ENCODE measurements at regions not wholly inside any gene's neighbourhood (a gene's known extent, or its start where the extent isn't known, plus 50 kb on each side); places are given as distances from the start of the nearest gene placed in this dataset.
A peak's percentile ranks its signal among the peaks of the same experiment; 100 is the strongest.

- H3K27me3 Mint-ChIP-seq (ENCODE audit: insufficient read depth, low read depth) = peaks cover 5% of the 10 kb centered on the region
- no peak overlapping the region for H2AFZ ChIP-seq (replicated peaks)
- no peaks in the 10 kb centered on the region for H4K20me1 ChIP-seq (ENCODE audit: low read depth)
- H3K4me2 ChIP-seq = no peak overlapping the region
- peaks cover 9% of the 10 kb centered on the region for H3F3A ChIP-seq (ENCODE audit: low read depth)
- DNase-seq (ENCODE audit: low spot score) = no peak
- H3K9ac ChIP-seq = no peak overlapping the region
- no peaks in the 10 kb centered on the region for H3K9me3 ChIP-seq (ENCODE audit: low read depth)
- H3K27me3 ChIP-seq = no peaks in the 10 kb centered on the region
- H3K79me2 ChIP-seq (ENCODE audit: low read depth) = no peaks in the 10 kb centered on the region
- H3K36me3 ChIP-seq = no peaks in the 10 kb centered on the region
- TF ChIP-seq EZH2phosphoT487 (IDR thresholded peaks at IDR 0.05) (no peak), EZH2 (IDR thresholded peaks at IDR 0.05) (no peak)
- TF ChIP-seq, protein P1, sequence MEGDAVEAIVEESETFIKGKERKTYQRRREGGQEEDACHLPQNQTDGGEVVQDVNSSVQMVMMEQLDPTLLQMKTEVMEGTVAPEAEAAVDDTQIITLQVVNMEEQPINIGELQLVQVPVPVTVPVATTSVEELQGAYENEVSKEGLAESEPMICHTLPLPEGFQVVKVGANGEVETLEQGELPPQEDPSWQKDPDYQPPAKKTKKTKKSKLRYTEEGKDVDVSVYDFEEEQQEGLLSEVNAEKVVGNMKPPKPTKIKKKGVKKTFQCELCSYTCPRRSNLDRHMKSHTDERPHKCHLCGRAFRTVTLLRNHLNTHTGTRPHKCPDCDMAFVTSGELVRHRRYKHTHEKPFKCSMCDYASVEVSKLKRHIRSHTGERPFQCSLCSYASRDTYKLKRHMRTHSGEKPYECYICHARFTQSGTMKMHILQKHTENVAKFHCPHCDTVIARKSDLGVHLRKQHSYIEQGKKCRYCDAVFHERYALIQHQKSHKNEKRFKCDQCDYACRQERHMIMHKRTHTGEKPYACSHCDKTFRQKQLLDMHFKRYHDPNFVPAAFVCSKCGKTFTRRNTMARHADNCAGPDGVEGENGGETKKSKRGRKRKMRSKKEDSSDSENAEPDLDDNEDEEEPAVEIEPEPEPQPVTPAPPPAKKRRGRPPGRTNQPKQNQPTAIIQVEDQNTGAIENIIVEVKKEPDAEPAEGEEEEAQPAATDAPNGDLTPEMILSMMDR (IDR thresholded peaks at IDR 0.05) = no peak
- peaks cover 54% of the 10 kb centered on the region for H3K4me1 Mint-ChIP-seq
- no peak overlapping the region for H3K4me3 ChIP-seq
- no peaks in the 10 kb centered on the region for H3K9me3 Mint-ChIP-seq
- no peak overlapping the region for H3K27ac Mint-ChIP-seq
- H3K4me1 ChIP-seq = peaks cover 25% of the 10 kb centered on the region
- no peaks in the 10 kb centered on the region for H3K36me3 Mint-ChIP-seq
- no peak overlapping the region for H3K4me3 Mint-ChIP-seq
- H3K27ac ChIP-seq = no peak overlapping the region
Observed at GRCh38 chr17:73826872-73827228, 182.6 kb upstream of the SDK2 start.

- Histone ChIP-seq H4K20me1 (ENCODE audit: low read depth) (no peaks in the 10 kb centered on the region), H3K27me3 (no peaks in the 10 kb centered on the region), H3K9me3 (ENCODE audit: low read depth) (no peaks in the 10 kb centered on the region), H3K27ac (no peak overlapping the region), H2AFZ (replicated peaks) (peak overlapping the region; percentile 66), H3K4me2 (no peak overlapping the region), H3F3A (ENCODE audit: low read depth) (peaks cover 4% of the 10 kb centered on the region), H3K79me2 (ENCODE audit: low read depth) (no peaks in the 10 kb centered on the region), H3K4me3 (no peak overlapping the region), H3K9ac (no peak overlapping the region), H3K36me3 (no peaks in the 10 kb centered on the region), H3K4me1 (peaks cover 18% of the 10 kb centered on the region)
- DNase-seq (ENCODE audit: low spot score) = no peak
- H3K4me1 Mint-ChIP-seq = peaks cover 46% of the 10 kb centered on the region
- peak overlapping the region; percentile 17 for H3K27ac Mint-ChIP-seq
- H3K4me3 Mint-ChIP-seq = no peak overlapping the region
- H3K36me3 Mint-ChIP-seq = no peaks in the 10 kb centered on the region
- TF ChIP-seq EZH2 (IDR thresholded peaks at IDR 0.05) (no peak), EZH2phosphoT487 (IDR thresholded peaks at IDR 0.05) (no peak)
- TF ChIP-seq, protein P1 (IDR thresholded peaks at IDR 0.05) = no peak
- H3K27me3 Mint-ChIP-seq (ENCODE audit: insufficient read depth, low read depth) = peaks cover 5% of the 10 kb centered on the region
- no peaks in the 10 kb centered on the region for H3K9me3 Mint-ChIP-seq
Observed at GRCh38 chr17:73827627-73828291, 183.5 kb upstream of the SDK2 start.

- Histone ChIP-seq H3K27me3 (no peaks in the 10 kb centered on the region), H3K9ac (no peak overlapping the region), H2AFZ (replicated peaks) (peak overlapping the region; percentile 50), H3K36me3 (no peaks in the 10 kb centered on the region), H3K4me1 (peaks cover 7% of the 10 kb centered on the region), H3K9me3 (ENCODE audit: low read depth) (no peaks in the 10 kb centered on the region), H3K4me2 (no peak overlapping the region), H3K4me3 (no peak overlapping the region), H4K20me1 (ENCODE audit: low read depth) (no peaks in the 10 kb centered on the region), H3K27ac (no peak overlapping the region), H3F3A (ENCODE audit: low read depth) (peaks cover 4% of the 10 kb centered on the region), H3K79me2 (ENCODE audit: low read depth) (no peaks in the 10 kb centered on the region)
- DNase-seq (ENCODE audit: low spot score) = peak; percentile 6
- Mint-ChIP-seq H3K4me1 (peaks cover 36% of the 10 kb centered on the region), H3K27ac (peak overlapping the region; percentile 57), H3K36me3 (no peaks in the 10 kb centered on the region), H3K27me3 (ENCODE audit: insufficient read depth, low read depth) (peaks cover 4% of the 10 kb centered on the region), H3K4me3 (no peak overlapping the region), H3K9me3 (no peaks in the 10 kb centered on the region)
- TF ChIP-seq EZH2 (IDR thresholded peaks at IDR 0.05) (no peak), EZH2phosphoT487 (IDR thresholded peaks at IDR 0.05) (no peak)
- TF ChIP-seq, protein P1 (IDR thresholded peaks at IDR 0.05) = no peak
Observed at GRCh38 chr17:73829676-73830280, 185.5 kb upstream of the SDK2 start.

Data from neural progenitor cell (in vitro differentiated cells).